VCaP (cell line): ENCODE measurements at regions not wholly inside any gene's neighbourhood (a gene's known extent, or its start where the extent isn't known, plus 50 kb on each side); places are given as distances from the start of the nearest gene placed in this dataset.

ENCODE experiments used
- H3K27ac ChIP-seq: fragments of 450-650 bp; 2 replicates; pipeline ENCODE4 v1.5.1; 2017
- TF ChIP-seq, protein P1 (sequence below): fragments of 450-650 bp; conservative IDR thresholded peaks from 2 replicates; pipeline ENCODE4 v1.5.1; 2017; ENCODE audit warnings: mild to moderate bottlenecking, moderate library complexity

DNA sequence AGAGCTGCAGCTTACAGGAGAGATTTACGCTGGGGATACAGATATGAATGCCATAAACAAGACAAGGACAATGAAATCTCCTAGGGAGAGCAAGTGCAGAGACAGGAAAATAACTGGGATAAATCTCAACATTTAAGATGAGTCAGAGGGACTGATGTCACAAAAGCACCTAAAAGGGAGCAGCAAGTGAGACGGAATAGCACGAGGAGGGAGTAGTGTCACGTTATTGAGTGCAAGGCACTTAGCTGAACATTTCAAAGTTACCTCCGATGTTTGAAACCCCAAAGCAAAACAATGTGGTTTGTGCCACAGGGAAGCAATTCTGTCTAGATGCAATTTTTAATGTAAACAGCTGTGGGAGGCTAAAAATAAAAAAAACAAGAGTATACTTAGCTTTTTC is 1131.7 kb upstream of the EYS start:
- TF ChIP-seq, protein P1, sequence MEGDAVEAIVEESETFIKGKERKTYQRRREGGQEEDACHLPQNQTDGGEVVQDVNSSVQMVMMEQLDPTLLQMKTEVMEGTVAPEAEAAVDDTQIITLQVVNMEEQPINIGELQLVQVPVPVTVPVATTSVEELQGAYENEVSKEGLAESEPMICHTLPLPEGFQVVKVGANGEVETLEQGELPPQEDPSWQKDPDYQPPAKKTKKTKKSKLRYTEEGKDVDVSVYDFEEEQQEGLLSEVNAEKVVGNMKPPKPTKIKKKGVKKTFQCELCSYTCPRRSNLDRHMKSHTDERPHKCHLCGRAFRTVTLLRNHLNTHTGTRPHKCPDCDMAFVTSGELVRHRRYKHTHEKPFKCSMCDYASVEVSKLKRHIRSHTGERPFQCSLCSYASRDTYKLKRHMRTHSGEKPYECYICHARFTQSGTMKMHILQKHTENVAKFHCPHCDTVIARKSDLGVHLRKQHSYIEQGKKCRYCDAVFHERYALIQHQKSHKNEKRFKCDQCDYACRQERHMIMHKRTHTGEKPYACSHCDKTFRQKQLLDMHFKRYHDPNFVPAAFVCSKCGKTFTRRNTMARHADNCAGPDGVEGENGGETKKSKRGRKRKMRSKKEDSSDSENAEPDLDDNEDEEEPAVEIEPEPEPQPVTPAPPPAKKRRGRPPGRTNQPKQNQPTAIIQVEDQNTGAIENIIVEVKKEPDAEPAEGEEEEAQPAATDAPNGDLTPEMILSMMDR: no peak
- H3K27ac ChIP-seq: no peak overlapping the region

- H3K27ac ChIP-seq: no peak overlapping the region
- TF ChIP-seq, protein P1: no peak
These were observed 1118.5 kb upstream of the EYS start for GRCh38 chr6:66825539-66825938.

DNA sequence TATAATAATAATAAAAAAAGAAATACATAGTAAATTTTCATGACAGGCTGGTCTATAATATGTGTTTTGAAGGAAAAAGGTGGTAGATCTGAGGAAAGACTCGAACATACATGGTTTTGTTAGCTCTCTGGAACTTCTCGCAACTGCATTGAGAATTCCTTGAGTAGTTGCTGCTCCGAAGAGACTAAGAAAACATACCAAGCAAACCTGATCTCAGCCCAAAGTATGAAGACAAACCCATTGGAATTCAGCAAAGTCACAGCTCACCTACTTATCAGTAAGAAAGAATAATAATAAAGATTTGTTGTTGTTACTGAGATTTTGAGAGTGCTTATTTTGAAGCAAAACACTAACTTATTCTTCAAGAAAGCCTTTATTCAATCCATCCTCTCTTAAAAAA is 1107.1 kb upstream of the EYS start:
- TF ChIP-seq, protein P1: no peak
- H3K27ac ChIP-seq: no peak overlapping the region

DNA sequence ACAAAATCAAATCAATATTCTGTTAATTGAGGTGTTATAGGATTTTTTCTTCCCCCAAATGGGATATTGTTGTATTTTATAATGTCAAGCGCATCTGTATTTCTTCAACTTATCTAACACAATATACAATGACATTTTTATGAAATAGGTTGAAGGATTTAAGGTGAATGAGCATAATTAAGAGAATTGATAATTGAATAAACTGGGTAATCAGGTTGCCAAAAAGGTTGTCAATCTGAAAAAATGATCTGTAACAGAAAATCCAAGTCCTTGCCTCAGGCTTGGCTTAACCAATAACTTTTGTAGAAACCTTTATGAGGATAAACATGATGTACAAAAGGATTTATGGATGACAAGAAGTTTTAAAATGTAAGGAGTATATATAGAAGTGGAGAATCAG is 1101.7 kb upstream of the EYS start:
- TF ChIP-seq, protein P1: no peak
- no peak overlapping the region for H3K27ac ChIP-seq

GRCh38 chr6:66796987-66797386 is 1090.0 kb upstream of the EYS start:
- no peak overlapping the region for H3K27ac ChIP-seq
- TF ChIP-seq, protein P1: no peak

DNA sequence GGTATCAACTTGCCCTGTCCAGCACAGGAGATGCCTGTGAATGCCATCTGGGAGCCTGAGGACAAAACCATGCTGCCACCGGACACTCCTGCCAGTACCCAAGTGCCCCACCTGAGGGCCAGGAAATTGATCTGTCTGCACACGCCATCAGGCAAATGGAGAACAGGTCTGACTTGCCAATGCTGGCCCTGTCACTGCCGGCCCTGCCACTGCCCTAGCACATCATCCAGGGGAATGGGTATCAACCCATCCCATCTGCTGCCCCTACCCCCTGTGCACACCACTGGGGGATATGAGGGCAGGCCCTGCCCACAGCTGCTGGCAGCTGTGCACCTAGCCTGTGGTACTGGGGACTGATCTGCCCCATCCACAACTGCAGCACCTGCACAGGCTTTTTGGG is 1081.6 kb upstream of the EYS start:
- H3K27ac ChIP-seq: no peak overlapping the region
- TF ChIP-seq, protein P1: no peak

DNA sequence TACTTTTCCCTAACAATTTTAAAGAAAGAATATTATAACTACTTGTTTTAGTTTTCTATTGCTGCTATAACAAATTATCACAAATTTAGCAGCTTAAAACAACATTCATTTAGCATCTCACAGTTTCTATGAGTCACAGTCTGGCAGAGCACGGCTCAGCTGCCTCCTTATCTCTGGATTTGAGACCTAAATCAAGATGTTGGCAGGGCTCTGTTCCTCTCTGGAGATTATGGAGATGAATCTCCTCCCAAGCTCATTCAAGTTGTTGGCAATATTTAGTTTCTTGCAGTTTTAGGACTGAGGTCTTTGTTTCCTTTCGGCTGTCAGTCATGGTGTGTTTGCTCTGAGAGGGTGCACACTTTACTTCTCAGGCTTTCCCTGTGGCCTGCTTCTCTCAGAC is 1065.8 kb upstream of the EYS start:
- H3K27ac ChIP-seq: no peak overlapping the region
- TF ChIP-seq, protein P1: no peak

DNA sequence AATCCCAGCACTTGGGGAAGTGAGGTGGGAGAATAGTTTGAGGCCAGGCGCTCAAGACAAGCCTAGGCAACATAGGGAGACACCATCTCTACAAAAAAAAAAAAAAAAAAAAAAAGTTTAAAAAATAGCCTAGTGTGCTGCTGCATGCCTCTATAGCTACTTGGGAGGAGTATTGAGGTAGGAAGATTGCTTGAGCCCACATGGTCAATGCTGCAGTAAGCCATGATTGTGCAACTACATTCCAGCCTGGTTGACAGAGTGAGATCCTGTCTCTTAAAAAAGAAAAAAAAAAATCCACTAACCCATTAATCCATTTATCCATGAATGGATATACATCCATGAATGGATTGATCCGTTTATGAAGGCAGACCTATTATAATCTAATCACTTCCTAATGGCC is 1064.6 kb upstream of the EYS start:
- TF ChIP-seq, protein P1: no peak
- H3K27ac ChIP-seq: no peak overlapping the region
